ENCODE measurements at regions not wholly inside any gene's neighbourhood (a gene's known extent, or its start where the extent isn't known, plus 50 kb on each side); places are given as distances from the start of the nearest gene placed in this dataset.

DNA sequence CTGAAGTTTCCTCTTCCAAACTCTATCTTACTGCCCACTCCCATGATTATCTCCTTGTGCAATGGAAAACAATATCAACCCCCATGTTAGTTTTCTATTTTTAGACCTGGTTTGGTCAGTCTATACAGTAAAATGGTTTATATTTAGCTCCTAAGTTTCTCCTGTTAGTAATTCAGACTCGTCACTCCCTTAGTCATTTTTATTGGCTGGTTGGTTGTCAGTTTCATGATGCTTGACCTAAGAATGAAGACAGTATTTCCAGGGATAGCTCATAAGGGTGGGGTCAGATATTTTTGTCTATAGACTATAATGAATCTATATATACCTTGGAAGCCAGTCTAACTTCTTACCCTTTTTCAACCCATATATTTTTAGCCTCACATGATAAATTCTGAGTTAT lies 61.4 kb upstream of the NEUROD1 start:
- ChIA-PET POLR2A (no interaction called here), CTCF (interaction anchor here (0.6 to 2.8 kb wide), 12 partner anchors 11 to 445 kb away, joined by 3 to 35 read pairs (median 5); partner anchors contain the start of gene ITPRID2)
- Histone ChIP-seq H3K4me3 (ENCODE audit: low read depth, low read length) (no peak overlapping the region), H3K36me3 (ENCODE audit: control insufficient read depth in 2 of 2, insufficient read depth in 1 of 2, low read length in 2 of 2) (no peaks in the 10 kb centered on the region), H3K4me1 (ENCODE audit: control insufficient read depth, insufficient read depth, low read length) (no peaks in the 10 kb centered on the region), H3K27ac (ENCODE audit: extremely low read depth, low read depth, low read length) (no peak overlapping the region), H3K9me3 (ENCODE audit: control insufficient read depth, insufficient read depth, low read depth, low read length) (no peaks in the 10 kb centered on the region)
- TF ChIP-seq ZNF302 (tag by site-specific recombination; IDR thresholded peaks at IDR 0.05; ENCODE audit: low read depth) (no peak), ZBTB20 (tag by site-specific recombination; IDR thresholded peaks at IDR 0.05) (no peak), ZNF221 (tag by site-specific recombination; IDR thresholded peaks at IDR 0.05; ENCODE audit: borderline replicate concordance) (no peak), KLF16 (tag by site-specific recombination; IDR thresholded peaks at IDR 0.05) (no peak), ZNF624 (tag by site-specific recombination; IDR thresholded peaks at IDR 0.05) (no peak), OSR2 (tag by site-specific recombination; IDR thresholded peaks at IDR 0.05) (no peak), ZSCAN18 (tag by site-specific recombination; IDR thresholded peaks at IDR 0.05) (no peak), ZNF350 (tag by site-specific recombination; IDR thresholded peaks at IDR 0.05) (no peak), ZNF26 (tag by site-specific recombination; IDR thresholded peaks at IDR 0.05) (no peak), ZNF777 (tag by site-specific recombination; IDR thresholded peaks at IDR 0.05; ENCODE audit: borderline replicate concordance) (no peak), ZNF558 (tag by site-specific recombination; IDR thresholded peaks at IDR 0.05) (no peak), REPIN1 (tag by site-specific recombination; IDR thresholded peaks at IDR 0.05; ENCODE audit: low read depth) (no peak), ZNF335 (tag by site-specific recombination; conservative IDR thresholded peaks at IDR 0.05) (no peak), BCL11A (tag by site-specific recombination; IDR thresholded peaks at IDR 0.05; ENCODE audit: low read depth) (no peak)
- TF ChIP-seq, protein P1, sequence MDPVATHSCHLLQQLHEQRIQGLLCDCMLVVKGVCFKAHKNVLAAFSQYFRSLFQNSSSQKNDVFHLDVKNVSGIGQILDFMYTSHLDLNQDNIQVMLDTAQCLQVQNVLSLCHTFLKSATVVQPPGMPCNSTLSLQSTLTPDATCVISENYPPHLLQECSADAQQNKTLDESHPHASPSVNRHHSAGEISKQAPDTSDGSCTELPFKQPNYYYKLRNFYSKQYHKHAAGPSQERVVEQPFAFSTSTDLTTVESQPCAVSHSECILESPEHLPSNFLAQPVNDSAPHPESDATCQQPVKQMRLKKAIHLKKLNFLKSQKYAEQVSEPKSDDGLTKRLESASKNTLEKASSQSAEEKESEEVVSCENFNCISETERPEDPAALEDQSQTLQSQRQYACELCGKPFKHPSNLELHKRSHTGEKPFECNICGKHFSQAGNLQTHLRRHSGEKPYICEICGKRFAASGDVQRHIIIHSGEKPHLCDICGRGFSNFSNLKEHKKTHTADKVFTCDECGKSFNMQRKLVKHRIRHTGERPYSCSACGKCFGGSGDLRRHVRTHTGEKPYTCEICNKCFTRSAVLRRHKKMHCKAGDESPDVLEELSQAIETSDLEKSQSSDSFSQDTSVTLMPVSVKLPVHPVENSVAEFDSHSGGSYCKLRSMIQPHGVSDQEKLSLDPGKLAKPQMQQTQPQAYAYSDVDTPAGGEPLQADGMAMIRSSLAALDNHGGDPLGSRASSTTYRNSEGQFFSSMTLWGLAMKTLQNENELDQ (tag by site-specific recombination; IDR thresholded peaks at IDR 0.05; ENCODE audit: low read depth) = no peak
- TF ChIP-seq, protein P2, sequence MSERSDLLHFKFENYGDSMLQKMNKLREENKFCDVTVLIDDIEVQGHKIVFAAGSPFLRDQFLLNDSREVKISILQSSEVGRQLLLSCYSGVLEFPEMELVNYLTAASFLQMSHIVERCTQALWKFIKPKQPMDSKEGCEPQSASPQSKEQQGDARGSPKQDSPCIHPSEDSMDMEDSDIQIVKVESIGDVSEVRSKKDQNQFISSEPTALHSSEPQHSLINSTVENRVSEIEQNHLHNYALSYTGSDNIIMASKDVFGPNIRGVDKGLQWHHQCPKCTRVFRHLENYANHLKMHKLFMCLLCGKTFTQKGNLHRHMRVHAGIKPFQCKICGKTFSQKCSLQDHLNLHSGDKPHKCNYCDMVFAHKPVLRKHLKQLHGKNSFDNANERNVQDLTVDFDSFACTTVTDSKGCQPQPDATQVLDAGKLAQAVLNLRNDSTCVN (tag by site-specific recombination; optimal IDR thresholded peaks at IDR 0.05) = no peak

GRCh38 chr2:181742361-181742760 lies 62.0 kb upstream of the NEUROD1 start:
- Histone ChIP-seq H3K4me3 (ENCODE audit: low read depth, low read length) (no peak overlapping the region), H3K9me3 (ENCODE audit: control insufficient read depth, insufficient read depth, low read depth, low read length) (peaks cover 2% of the 10 kb centered on the region; the same call in 1 of the 2 replicates), H3K27ac (ENCODE audit: extremely low read depth, low read depth, low read length) (no peak overlapping the region), H3K4me1 (ENCODE audit: control insufficient read depth, insufficient read depth, low read length) (no peaks in the 10 kb centered on the region), H3K36me3 (ENCODE audit: control insufficient read depth in 2 of 2, insufficient read depth in 1 of 2, low read length in 2 of 2) (no peaks in the 10 kb centered on the region)
- TF ChIP-seq ZNF626 (tag by site-specific recombination; IDR thresholded peaks at IDR 0.05) (no peak), ZNF157 (tag by site-specific recombination; IDR thresholded peaks at IDR 0.05) (no peak), ZNF155 (tag by site-specific recombination; IDR thresholded peaks at IDR 0.05) (no peak), ZNF585B (tag by site-specific recombination; IDR thresholded peaks at IDR 0.05) (no peak), ZBTB8A (tag by site-specific recombination; IDR thresholded peaks at IDR 0.05) (no peak), ZNF701 (tag by site-specific recombination; IDR thresholded peaks at IDR 0.05) (no peak), ZNF366 (tag by site-specific recombination; conservative IDR thresholded peaks at IDR 0.05) (no peak), ZNF488 (tag by site-specific recombination; IDR thresholded peaks at IDR 0.05) (no peak)
- POLR2A ChIA-PET = no interaction called here
- CTCF ChIA-PET = interaction anchor here (0.7 to 2.8 kb wide), 27 partner anchors 10 to 393 kb away, joined by 3 to 35 read pairs (median 4); partner anchors contain the start of gene ITPRID2

Data from HEK293 (cell line).